ENCODE measurements at regions not wholly inside any gene's neighbourhood (a gene's known extent, or its start where the extent isn't known, plus 50 kb on each side); places are given as distances from the start of the nearest gene placed in this dataset.

DNA sequence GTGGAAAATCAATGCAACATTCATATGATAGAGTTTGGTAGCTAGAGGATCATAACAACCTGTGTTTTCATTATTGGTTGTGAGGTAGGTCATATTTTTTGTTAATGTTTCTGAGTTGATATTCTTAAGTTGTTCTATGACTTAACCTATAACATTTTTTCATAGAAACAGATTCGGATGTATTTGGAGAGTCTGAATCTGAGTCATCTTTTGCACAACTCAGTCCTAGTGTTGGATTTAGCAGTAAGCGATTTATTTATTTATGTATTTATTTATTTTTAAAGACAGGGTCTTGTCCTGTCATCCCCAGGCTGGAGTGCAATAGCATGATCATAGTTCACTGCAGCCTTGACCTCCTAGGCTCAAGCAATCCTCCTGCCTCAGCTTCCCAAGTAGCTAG, 292.8 kb upstream of the ZNF717 start:
- no peak for DNase-seq

DNA sequence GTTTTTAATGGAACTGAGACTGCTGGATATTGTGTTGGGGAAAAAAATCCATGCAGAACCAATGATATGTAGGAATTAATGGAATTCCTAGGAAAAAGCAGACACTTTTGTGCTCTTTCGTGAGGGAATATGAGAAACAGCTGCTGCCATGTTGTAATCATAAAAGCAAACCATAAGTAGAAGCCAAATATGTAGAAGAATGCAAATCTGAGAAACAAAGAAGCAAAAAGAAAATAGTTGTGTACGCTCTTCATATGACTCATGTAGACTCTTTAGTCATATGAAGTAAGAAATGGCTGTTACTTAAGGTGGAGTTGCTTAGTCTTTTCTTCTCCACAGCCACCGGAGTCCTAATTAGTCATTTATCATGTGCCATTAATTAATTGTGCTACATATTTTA, 298.6 kb upstream of the ZNF717 start:
- DNase-seq, result no peak

DNA sequence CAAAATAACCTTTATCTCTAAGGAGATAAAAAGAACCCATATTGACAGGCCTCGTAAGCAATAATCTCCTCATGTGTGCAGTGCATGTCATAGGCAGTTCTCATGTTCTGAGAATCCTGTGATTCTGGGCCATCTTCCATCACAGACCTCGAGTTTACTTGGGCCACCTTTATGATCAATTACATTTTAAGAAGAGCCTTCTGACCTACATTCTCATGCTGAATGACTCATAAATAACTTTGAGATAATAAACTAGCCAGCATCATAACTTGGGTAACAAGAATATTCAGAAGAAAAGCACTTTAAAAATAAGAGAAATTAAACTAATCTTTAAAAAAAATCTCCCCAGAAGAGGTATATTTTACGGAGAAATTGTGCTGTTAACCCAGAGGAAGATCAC, 310.7 kb upstream of the ZNF717 start:
- no peak for DNase-seq

DNA sequence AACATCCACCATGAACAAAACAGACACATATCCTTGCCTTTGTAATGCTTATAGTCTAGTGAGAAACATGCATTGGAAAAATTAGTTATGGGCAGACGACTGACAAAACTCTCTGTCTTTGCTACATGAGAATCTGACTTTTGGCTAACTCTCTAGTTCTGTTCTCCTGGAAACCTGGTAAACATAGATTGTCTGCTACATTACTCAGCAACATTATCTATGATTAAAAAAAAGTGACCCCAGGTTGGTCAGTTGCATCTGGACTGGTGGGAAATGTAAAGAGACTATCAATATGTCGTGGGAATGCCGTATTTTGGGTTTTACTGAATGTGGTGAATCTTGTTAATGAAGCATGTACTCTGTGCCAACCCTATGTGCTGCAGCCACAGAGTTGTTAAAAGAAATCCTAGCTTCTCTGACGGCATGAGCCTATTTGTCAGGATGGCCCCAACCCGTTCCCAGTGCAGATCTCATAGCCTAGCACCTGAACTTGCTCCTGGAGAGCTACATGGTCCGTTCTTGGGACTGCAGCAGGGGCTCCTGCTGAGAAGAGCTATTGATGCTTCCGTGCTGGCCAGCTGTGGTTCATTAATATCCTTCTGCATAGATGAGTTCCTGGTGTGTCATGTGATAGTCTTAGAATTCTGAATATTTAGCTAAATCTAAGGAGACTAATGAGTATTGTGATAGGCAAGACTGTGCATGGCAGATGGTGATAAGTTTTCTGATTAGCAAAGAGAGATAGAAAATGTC, 311.7 kb upstream of the ZNF717 start:
- DNase-seq, result no peak

DNA sequence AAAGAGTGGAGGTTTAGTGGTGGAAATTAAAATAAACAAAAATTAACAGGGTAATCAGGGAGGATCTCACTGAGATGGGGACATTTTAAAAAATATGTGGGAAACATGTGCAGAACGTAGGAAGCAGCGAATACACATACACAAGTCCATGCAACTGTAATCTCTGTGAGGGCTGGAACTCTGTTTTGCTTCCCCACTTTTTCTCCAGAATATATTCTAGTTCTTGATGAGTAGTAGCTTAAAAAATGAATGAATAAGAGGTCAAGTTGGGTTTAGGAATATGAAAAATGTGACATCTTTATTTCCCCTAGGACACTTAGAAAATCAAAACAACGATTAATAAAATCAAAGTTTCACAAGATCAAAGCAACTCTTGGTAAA, 312.2 kb upstream of the ZNF717 start:
- no peak for DNase-seq

DNA sequence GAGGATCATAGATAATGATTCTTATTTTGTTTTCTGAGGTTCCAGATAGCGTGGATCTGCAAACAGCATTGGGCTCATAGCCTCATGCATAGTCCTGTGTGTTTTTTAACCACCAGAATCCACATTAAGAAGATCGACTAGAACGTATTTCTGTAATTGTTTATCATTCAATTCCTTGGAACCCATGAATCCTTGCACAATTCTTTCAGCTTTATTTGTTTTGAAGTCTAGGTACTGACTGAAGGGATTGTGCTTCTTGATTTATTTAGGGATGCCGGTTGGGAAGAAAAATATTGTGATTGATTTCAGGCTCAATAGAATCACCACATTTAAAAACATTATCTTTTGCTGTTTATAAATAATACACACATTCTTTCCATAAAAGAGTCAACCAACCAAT, 314.6 kb upstream of the ZNF717 start:
- no peak for DNase-seq

DNA sequence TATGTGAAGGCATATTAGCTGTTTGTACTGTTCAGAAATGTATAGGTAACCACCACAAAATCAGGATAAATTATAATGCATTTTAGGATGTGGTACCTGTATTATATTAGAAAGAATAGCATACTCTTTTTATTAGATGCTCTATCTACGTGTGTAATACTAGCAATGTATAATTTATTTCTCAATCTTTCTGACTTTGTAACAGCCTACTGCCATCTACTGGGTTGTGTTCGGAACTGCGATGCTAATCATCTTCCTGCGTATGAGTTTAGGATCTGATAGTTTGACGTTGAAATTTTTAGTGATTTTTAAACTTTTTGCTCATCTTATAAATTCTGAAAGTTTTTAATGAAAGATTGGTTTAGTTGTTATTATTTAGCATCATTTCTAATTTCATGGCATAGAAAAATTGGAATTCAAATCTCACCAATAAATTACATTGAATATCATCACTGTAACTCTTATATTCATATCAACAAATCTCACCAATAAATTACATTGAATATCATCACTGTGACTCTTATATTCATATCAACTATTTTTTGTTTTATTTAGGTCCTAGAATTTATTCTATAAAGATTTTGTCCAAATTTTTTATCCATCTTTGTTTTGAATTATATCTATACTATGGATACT, 322.7 kb upstream of the ZNF717 start:
- DNase-seq, result peak; percentile 14

DNA sequence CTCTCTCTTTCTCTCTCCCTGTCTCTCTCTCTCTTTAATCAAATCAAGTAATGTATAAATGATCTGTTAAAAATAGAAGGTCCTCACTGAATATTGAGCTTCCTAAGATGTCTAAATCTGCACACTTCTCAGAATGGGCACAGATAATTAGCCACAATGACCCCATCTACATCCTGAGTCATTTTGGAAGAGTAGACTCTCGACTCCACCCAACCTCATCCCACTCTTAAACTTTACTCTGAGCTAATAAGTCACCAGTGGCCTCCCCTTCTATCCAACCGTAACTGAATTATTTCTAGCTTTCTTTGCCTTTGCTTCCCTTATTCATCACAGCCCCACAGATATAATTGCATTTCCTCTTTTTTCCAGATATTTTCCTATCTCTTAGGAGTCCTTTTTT, 326.5 kb upstream of the ZNF717 start:
- DNase-seq, result no peak

DNA sequence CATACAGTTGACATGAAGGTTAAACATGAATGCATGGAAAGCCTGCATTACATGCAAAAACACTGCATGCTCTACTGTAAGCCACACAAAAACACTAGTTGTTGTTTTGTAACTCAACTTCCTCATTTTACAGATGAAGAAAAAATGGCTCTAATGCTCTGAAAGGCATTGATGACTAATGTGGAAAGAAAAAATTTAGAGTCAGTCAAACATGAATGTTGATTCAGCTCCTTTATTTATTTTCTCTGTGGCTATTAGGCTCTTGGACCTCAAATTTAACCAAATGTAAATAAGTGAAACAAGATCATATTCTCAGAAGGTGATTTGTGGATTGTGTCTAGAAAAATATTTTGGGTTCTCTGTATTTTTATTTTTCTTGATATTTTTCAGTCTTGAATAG, 336.7 kb upstream of the ZNF717 start:
- peak; percentile 5 for DNase-seq

DNA sequence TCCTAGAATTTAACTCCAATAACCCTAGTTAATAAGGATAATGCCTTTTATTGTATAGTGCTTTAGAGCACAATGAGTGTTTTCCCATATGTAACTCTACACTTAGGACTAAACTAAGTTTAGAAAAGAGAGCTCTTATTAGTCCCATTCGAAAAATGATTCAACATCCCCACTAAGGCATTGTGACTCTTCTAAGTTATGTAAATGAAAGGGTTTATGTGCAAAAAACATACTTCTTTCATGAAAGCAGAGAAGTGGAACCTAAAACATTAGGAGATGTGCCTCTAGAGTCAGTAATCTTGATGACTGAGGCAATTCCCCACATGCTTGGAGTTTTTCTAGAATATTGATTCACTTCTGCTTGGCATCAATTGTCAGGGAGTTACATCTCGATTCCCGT, 344.1 kb upstream of the ZNF717 start:
- DNase-seq, result no peak

DNA sequence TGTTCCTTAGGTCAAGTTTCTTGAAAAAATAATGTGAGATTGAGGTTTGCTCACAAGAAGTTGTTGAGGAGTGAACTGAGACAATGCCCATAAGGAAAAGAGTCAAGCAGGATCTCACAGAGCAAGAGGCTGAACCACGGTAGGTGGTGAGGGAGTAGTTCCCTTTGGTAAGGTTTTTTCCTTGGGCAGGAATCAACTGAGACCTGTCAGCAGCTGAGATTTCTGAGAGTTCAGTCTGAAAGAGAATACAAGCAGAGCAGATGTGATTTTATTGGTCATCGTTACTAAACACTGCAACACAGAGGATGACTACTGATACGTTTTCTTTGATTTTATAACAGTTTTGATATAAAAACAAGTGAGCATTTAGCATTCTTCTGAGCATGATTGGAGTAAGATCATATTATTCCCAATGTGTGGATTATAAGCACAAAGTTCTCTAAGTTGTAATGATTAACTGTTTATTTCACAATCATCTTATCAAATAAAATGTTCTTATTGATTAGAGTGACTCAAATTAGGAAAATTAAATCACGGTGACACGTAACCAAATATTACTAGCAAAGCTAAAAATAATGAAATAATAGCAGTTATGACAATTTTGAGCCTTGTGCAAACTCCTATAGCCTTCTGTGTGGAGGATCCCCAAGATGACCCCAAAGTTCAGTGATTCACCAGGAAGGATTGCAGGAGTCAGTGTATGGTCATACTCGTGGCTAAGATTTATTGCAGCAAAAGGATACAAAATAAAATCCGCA, 346.2 kb upstream of the ZNF717 start:
- DNase-seq, result no peak

DNA sequence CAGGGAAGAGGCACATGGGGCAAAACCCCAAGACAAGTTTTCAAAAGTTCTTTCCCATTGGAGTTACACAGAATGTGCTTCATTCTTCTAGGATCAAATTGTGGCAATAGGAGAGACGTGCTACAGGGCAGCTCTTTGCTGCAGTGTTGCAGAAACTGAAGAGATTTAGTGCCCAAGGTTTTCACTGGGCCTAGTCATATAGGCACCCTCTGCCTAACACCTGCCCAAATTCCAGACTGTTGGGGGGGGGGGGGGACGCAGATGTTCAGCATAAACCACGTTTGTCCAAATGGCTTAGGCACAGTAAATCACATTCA, 346.8 kb upstream of the ZNF717 start:
- no peak for DNase-seq

DNA sequence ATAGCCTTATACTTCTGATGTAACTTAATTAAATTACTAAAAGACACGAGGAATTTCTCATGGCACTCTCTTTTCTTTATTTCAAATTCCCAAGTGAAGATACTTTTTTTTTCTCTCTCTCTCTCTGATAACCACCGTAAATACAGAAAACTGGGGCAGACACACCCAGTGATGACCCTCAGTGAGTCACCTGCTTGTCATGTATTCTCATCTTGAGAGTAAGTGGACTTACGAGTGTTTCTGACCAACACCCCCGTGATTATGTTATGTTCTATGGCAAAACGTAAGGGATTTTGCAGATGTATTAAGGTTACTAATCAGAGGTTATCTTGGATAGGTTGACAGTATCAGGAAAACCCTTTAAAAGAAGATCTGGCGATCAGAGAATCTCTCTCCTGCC, 348.8 kb upstream of the ZNF717 start:
- DNase-seq, result no peak

DNA sequence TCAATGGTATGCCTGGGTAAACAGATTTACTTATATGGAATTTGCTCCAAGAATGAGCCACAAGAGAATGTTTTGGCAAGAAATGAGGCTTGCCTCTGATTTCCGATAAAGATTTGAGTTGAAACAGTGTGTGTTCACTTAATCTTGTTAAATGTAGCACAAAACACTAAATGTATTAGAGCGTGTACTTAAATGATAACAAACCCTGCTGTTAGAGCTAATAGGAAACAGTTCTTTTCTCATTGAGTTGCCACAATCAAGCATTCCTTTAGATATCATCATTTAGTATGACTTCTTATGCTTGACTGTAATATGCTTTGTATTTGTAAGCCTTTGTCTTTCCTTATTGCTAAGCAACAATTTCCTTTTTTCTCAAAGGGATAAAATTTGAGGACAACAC, 353.6 kb upstream of the ZNF717 start:
- DNase-seq, result no peak

DNA sequence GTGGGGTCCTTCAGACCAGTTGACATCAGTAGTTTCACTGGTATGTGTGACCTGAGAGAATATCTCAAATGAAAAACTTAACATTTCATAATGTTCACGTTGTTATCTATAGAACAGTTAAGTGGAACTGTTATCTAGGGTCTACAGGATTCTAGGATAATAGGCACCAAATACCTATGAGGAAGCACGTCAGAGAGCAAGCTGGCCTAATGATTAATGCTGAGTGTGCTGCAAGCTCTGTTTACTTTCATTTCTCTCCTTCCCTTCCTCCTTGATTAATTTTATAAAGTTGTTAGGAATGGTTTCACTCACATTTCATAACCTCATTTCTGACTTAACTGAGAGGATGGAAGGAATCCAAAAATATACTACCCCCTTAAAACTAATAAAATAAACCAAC, 362.5 kb upstream of the ZNF717 start:
- no peak for DNase-seq

DNA sequence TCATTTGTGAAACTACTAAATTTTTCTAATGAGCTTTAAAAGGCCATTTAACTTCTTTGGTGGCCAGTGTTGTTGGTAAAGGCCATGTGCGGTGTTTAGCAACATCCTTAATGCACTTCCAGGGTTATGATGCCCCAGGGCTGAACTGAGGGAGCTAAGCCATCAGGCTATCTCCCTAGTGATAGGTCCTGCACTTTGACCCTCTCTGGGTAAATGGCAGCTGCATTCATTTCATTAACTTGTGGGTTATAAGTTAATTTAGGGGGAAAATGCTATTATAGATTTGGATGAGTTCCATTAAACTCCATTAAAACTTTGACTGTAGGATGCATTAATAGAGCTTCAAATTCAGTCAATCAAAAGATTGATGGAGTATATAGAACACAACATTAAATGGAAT, 366.7 kb upstream of the ZNF717 start:
- DNase-seq, result no peak

DNA sequence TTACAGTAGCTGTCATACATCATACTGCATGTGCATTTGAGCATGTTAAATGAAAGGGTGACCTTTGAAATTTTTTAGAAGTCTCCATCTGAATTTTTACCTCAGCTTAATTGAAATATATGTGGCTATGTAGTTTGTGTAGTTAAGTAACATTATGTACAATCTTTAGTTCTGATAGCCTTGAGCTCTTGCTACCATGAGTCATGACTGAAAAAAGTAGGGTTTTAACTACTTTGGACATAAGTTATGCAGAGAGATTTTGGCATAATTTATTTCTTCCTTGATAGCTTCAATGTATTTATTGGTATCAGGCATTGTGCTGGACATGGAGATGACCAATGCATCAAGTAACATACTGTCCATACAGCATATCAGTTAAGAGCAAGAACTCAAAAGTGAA, 376.5 kb upstream of the ZNF717 start:
- no peak for DNase-seq

DNA sequence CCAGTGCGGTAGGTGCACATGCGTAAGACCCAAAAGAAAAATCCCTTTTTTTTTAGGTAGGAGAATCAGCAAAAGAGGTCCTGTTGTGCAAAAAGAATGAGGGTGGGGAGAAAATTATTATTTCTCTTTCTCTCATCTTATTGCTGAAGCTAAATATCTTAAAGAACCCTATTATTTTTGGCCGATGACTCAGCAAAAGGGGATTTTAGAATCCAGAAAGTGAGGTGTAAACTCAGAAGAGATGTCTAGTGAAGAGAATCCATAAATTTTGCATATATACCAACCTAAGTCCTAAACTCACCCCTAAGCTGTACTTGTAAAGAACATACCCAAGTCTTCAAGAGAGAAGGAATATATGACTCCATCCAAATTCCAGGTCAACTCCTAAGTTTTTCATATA, 386.3 kb upstream of the ZNF717 start:
- no peak for DNase-seq

DNA sequence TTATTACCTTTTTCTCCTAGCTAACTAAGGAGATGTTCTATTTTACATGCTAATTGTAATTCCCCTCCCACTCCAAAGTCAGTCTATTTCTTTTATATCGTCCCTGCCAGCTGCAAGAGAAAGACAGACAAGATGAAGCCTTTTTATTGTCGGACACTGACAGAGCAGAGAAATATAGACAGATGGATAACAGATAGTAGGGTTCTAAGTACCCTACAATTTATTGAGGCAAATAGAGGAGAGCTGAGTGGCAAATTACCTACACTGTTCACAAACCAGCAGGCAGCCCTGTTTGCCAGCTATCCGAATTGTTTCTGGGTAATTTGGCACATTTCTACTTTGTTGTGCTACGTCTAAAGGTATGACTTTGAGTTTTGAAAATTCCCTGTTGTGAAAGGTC, 392.3 kb upstream of the ZNF717 start:
- no peak for DNase-seq

DNA sequence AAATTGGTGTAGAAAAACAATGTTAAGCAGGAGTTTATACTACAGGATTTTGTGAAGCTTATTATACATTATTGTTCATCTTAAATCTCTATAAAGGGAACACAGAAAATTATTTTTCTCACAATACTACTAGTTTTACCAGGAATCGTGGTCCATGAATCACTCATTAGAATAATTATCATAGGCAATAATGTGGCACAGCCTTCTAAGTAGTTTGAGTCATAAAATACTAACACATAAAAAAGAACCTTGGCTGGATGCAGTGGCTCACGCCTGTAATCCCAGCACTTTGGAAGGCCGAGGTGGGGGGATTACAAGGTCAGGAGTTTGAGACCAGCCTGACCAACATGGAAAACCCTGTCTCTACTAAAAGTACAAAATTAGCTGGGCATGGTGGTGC, 393.1 kb upstream of the ZNF717 start:
- DNase-seq, result no peak

DNA sequence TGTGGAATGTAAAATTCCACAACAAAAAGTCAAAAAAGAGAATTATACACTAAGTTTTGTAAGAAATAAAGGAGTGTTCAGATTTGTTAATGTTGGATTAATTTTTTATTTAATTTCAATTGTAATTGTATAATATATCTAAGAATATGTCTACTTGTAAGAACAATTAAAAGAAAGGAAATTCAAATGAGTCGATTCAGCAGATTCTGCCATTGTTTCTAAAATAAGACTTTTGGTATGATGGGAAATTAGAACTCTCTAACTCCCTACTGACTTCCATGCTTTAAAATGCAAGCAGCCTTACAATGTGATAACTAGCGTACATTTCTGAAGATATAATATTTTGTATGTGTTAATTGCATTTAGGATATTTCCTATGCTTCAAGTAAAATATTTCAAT, 395.9 kb upstream of the ZNF717 start:
- no peak for DNase-seq

DNA sequence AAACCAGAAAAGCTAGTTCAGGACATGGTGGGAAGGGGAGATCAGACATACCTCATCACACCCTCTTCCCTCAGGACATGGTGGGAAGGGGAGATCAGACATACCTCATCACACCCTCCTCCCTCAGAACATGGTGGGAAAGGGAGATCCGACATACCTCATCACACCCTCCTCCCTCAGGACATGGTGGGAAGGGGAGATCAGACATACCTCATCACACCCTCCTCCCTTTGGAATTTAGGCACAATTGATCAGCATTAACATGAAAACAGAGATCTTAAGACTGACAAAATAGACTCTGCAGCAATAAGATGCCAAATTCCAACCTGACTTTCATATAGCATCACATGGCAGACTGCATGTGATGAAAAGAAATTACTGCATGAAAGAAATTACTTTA, 412.7 kb upstream of the ZNF717 start:
- no peak for DNase-seq

DNA sequence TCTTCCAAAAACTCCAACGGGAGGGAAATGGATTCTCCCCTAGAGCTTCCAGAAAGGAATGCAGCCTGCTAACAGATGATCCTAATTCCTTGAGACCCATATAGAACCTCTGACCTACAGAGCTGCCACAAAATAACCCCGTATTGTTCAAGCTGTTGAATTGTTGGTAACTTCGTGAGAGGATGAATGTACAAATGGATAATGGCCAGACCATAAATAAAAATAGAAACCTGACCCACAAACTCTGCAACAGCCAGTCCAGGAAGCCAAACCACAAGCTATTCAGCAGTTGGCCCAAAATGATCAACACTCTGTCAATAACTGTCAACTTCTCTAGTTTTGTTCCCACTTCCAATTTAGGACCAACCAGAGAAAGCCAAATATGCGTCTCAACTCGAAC, 414.0 kb upstream of the ZNF717 start:
- no peak for DNase-seq

DNA sequence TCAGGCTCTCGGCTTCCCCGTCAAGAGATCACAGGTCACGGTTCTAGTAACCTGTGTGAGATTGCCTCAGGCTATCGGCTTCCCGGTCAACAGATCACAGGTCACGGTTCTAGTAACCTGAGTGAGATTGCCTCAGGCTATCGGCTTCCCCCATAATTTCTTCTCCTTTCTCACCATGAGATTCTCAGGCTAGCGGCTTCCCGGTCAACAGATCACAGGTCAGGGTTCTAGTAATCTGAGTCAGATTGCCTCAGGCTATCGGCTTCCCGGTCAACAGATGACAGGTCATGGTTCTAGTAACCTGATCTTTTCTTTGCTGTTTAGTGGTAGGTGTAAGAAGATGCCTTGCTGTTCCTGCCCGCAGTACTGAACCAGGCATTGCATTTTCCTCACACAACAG, 418.2 kb upstream of the ZNF717 start:
- no peak for DNase-seq

DNA sequence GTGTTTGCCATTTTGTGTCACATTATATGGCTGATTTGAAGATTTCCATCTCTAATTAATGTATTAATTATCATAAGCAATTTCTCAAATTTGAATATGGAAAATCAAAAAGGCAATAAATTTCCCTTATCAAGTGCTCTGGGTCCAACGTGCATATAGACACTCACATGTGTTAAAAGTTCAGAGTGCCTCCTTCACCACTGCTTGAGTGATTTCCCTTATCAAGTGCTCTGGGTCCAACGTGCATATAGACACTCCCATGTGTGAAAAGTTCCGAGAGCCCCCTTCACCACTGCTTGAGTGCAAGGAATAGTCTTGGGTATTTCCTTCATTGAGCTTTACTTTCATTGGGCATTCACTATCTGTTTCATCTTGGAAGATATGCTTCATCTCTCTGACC, 421.0 kb upstream of the ZNF717 start:
- no peak for DNase-seq

All from inflammatory macrophage treated with lipopolysaccharide for 4 hours (primary cell).